ENCODE measurements at regions not wholly inside any gene's neighbourhood (a gene's known extent, or its start where the extent isn't known, plus 50 kb on each side); places are given as distances from the start of the nearest gene placed in this dataset.

GRCh38 chr1:186615332-186615731 is 64.9 kb downstream of the PTGS2 start:
- Histone ChIP-seq H3K9me3 (replicated peaks; ENCODE audit: control insufficient read depth, insufficient read depth, low read length) (no peaks in the 10 kb centered on the region), H3K4me1 (ENCODE audit: control insufficient read depth, insufficient read depth, low read length) (peaks cover 18% of the 10 kb centered on the region), H3K9ac (ENCODE audit: control insufficient read depth, insufficient read depth, low read length) (no peak overlapping the region), H3K4me2 (ENCODE audit: control insufficient read depth, insufficient read depth) (no peak overlapping the region; the same call in 1 of the 2 replicates), H3K4me3 (no peak overlapping the region), H3K36me3 (ENCODE audit: control insufficient read depth in 2 of 2, insufficient read depth in 2 of 2, low read length in 1 of 2) (no peaks in the 10 kb centered on the region), H3K27ac (ENCODE audit: control insufficient read depth, insufficient read depth) (no peak overlapping the region), H2AFZ (ENCODE audit: control insufficient read depth, low read depth, low read length) (no peak overlapping the region), H3K79me2 (ENCODE audit: control insufficient read depth, insufficient read depth, low read length) (no peaks in the 10 kb centered on the region), H4K20me1 (ENCODE audit: control insufficient read depth, insufficient read depth) (no peaks in the 10 kb centered on the region), H3K27me3 (replicated peaks in 1 of 2; ENCODE audit: control insufficient read depth in 2 of 2, insufficient read depth in 2 of 2, low read length in 1 of 2) (no peaks in the 10 kb centered on the region)
- ChIA-PET RAD21 (ENCODE audit: unreplicated experiment) (no interaction called here), POLR2A (no interaction called here), CTCF (interaction anchor here (1.2 kb wide), 1 partner anchor 11 kb away, joined by 3 read pairs; no protein-coding TSS in a partner anchor), SMC1A (ENCODE audit: uncharacterized antibody, unreplicated experiment) (interaction anchor here (1.4 kb wide), 1 partner anchor 10 kb away, joined by 5 read pairs; no protein-coding TSS in a partner anchor)
- 39% methylated on average over 4 of the region's 4 CpGs for WGBS (ENCODE audit: insufficient coverage, insufficient replicate concordance, low lambda C conversion rate, missing lambda C conversion rate)
- ATAC-seq (no peak), FAIRE-seq (no peak), DNase-seq (ENCODE audit: low read depth, low spot score) (no peak)
- BruUV-seq (replicated peaks) = no TSS peak
- TF ChIP-seq YY1 (IDR thresholded peaks at IDR 0.05; ENCODE audit: low read depth, low read length) (no peak), GATAD2B (conservative IDR thresholded peaks at IDR 0.05; ENCODE audit: low read depth) (no peak)
- intact Hi-C loops (cut with micrococcal nuclease; ENCODE audit: unreplicated experiment) = no loop called here
- in situ Hi-C loops (cut with MboI) = loop anchor here (10.0 kb wide), 1 partner anchor 189 kb away; no protein-coding TSS in a partner anchor

- no peak overlapping the region for H3K4me2 ChIP-seq (ENCODE audit: control insufficient read depth, insufficient read depth)
- no peak overlapping the region for H3K27ac ChIP-seq (ENCODE audit: control insufficient read depth, insufficient read depth)
- H2AFZ ChIP-seq (ENCODE audit: control insufficient read depth, low read depth, low read length) = no peak overlapping the region
- no peaks in the 10 kb centered on the region for H3K9me3 ChIP-seq (replicated peaks; ENCODE audit: control insufficient read depth, insufficient read depth, low read length)
- RAD21 ChIA-PET (ENCODE audit: unreplicated experiment) = no interaction called here
- POLR2A ChIA-PET = no interaction called here
- H3K36me3 ChIP-seq (ENCODE audit: control insufficient read depth in 2 of 2, insufficient read depth in 2 of 2, low read length in 1 of 2) = no peaks in the 10 kb centered on the region
- FAIRE-seq = no peak
- CTCF ChIA-PET = interaction anchor here (1.0 kb wide), 1 partner anchor 377 kb away, joined by 3 read pairs; no protein-coding TSS in a partner anchor
- no peak for DNase-seq (ENCODE audit: low read depth, low spot score)
- H3K27me3 ChIP-seq (replicated peaks in 1 of 2; ENCODE audit: control insufficient read depth in 2 of 2, insufficient read depth in 2 of 2, low read length in 1 of 2) = no peaks in the 10 kb centered on the region; a peak in 1 of 4 replicates
- H3K9ac ChIP-seq (ENCODE audit: control insufficient read depth, insufficient read depth, low read length) = no peak overlapping the region
- no peaks in the 10 kb centered on the region for H3K79me2 ChIP-seq (ENCODE audit: control insufficient read depth, insufficient read depth, low read length)
- no TSS peak for BruUV-seq (replicated peaks)
- H3K4me3 ChIP-seq = no peak overlapping the region
- 66% methylated on average over 3 of the region's 3 CpGs for WGBS (ENCODE audit: insufficient coverage, insufficient replicate concordance, low lambda C conversion rate, missing lambda C conversion rate)
- no peaks in the 10 kb centered on the region for H4K20me1 ChIP-seq (ENCODE audit: control insufficient read depth, insufficient read depth)
- ATAC-seq = no peak
- H3K4me1 ChIP-seq (ENCODE audit: control insufficient read depth, insufficient read depth, low read length) = peaks cover 9% of the 10 kb centered on the region
- intact Hi-C loops (cut with micrococcal nuclease; ENCODE audit: unreplicated experiment) (no loop called here), in situ Hi-C loops (cut with MboI) (loop anchor here (10.0 kb wide), 1 partner anchor 194 kb away; no protein-coding TSS in a partner anchor)
- SMC1A ChIA-PET (ENCODE audit: uncharacterized antibody, unreplicated experiment) = interaction anchor here (1.4 kb wide), 1 partner anchor 127 kb away, joined by 3 read pairs; no protein-coding TSS in a partner anchor
- no peak for TF ChIP-seq RAD51 (IDR thresholded peaks at IDR 0.05)
- TF ChIP-seq E4F1 (IDR thresholded peaks at IDR 0.05; ENCODE audit: borderline replicate concordance, partially characterized antibody) = no peak
- no peak for TF ChIP-seq RELA (IDR thresholded peaks at IDR 0.05; ENCODE audit: borderline replicate concordance, partially characterized antibody)
- no peak for TF ChIP-seq GATAD2B (conservative IDR thresholded peaks at IDR 0.05; ENCODE audit: low read depth)
- TF ChIP-seq LARP7 (IDR thresholded peaks at IDR 0.05) = no peak
- no peak for TF ChIP-seq PBX3 (IDR thresholded peaks at IDR 0.05; ENCODE audit: insufficient replicate concordance, low read depth, low read length)
- no peak for TF ChIP-seq BCLAF1 (IDR thresholded peaks at IDR 0.05)
These were observed 69.1 kb downstream of the PTGS2 start for GRCh38 chr1:186611156-186611555.
